ENCODE measurements at regions not wholly inside any gene's neighbourhood (a gene's known extent, or its start where the extent isn't known, plus 50 kb on each side); places are given as distances from the start of the nearest gene placed in this dataset.

GRCh38 chr5:155727512-155728145, 599.3 kb upstream of the SGCD start:
- Histone ChIP-seq H3K4me3 (replicated peaks in 1 of 2; ENCODE audit: low read depth in 1 of 2, low read length in 2 of 2) (no peak overlapping the region), H3K9ac (ENCODE audit: low read length) (no peak overlapping the region), H3K27me3 (ENCODE audit: insufficient read depth, low read length) (no peaks in the 10 kb centered on the region), H3K4me1 (ENCODE audit: control insufficient read depth in 1 of 2, insufficient read depth in 2 of 2, low read length in 2 of 2) (no peaks in the 10 kb centered on the region), H2AFZ (ENCODE audit: low read depth, low read length, poor library complexity, severe bottlenecking) (no peak overlapping the region), H3K27ac (ENCODE audit: low read depth, low read length) (no peak overlapping the region), H3K36me3 (ENCODE audit: control insufficient read depth in 1 of 2, insufficient read depth in 2 of 2, low read length in 2 of 2) (no peaks in the 10 kb centered on the region), H4K20me1 (ENCODE audit: insufficient read depth) (no peaks in the 10 kb centered on the region), H3K79me2 (ENCODE audit: insufficient read depth, low read length) (no peaks in the 10 kb centered on the region), H3K4me2 (ENCODE audit: low read length) (no peak overlapping the region), H3K9me3 (ENCODE audit: control insufficient read depth in 1 of 2, insufficient read depth in 1 of 2, low read depth in 1 of 2, low read length in 2 of 2) (peaks cover 4 to 6% of the 10 kb centered on the region in 2 experiments; a peak in 2 of 4 replicates), H3K9me2 (ENCODE audit: insufficient read depth) (no peaks in the 10 kb centered on the region)
- intact Hi-C loops (cut with micrococcal nuclease) = no loop called here
- no peak for TF ChIP-seq RAD21 (IDR thresholded peaks at IDR 0.05; ENCODE audit: low read depth)
- TF ChIP-seq EGR1 (IDR thresholded peaks at IDR 0.05; ENCODE audit: low read depth) = no peak
- no peak for TF ChIP-seq CTCF (IDR thresholded peaks at IDR 0.05 in 2 of 3, conservative IDR thresholded peaks at IDR 0.05 in 1 of 3; ENCODE audit: borderline replicate concordance in 1 of 3, insufficient read depth in 1 of 3, low read depth in 2 of 3, low read length in 2 of 3)
- no peak for TF ChIP-seq YY1 (IDR thresholded peaks at IDR 0.05; ENCODE audit: extremely low read depth, insufficient replicate concordance, low read depth, low read length)
- no peak for TF ChIP-seq ATF3 (IDR thresholded peaks at IDR 0.05)
- no peak for TF ChIP-seq ZNF274 (IDR thresholded peaks at IDR 0.05; ENCODE audit: low read depth, low read length)
- TF ChIP-seq CBX3 (IDR thresholded peaks at IDR 0.05; ENCODE audit: low read depth) = no peak
- TF ChIP-seq ELF1 (IDR thresholded peaks at IDR 0.05; ENCODE audit: borderline replicate concordance, low read depth) = no peak
- no peak for TF ChIP-seq CEBPB (IDR thresholded peaks at IDR 0.05; ENCODE audit: low read depth)
- no peak for TF ChIP-seq MAX (IDR thresholded peaks at IDR 0.05)
- no peak for TF ChIP-seq REST (IDR thresholded peaks at IDR 0.05; ENCODE audit: low read depth)
- no TSS peak for BruUV-seq (replicated peaks)
- ChIA-PET POLR2A (no interaction called here), CTCF (no interaction called here), RAD21 (ENCODE audit: low non-redundant PET in 1 of 2, low total read pairs in 2 of 2, uncharacterized antibody in 2 of 2, unreplicated experiment in 2 of 2) (no interaction called here)
- DNase-seq (ENCODE audit: low read depth, low spot score) (no peak), ATAC-seq (no peak)
